HepG2 (cell line): ENCODE measurements at regions not wholly inside any gene's neighbourhood (a gene's known extent, or its start where the extent isn't known, plus 50 kb on each side); places are given as distances from the start of the nearest gene placed in this dataset.

ENCODE experiments used
- ATAC-seq: fragments of 200-7000 bp; cut with Tn5 transposase; 3 replicates; pipeline ENCODE4 v1.9.1; 2020; ENCODE audit warnings: mild to moderate bottlenecking, moderate library complexity
- BruUV-seq: library from RNA; stranded (reverse); fragments of 400-500 nt; replicated peaks from 2 replicates; lab custom pipeline; 2021; lab: Mats Ljungman, UMichigan
- CTCF ChIA-PET: fragments of 300-600 bp; formaldehyde crosslinking; extraction: SDS; loops from one replicate; lab custom pipeline; 2021; ENCODE audit warnings: low total read pairs, inconsistent platforms, low intra/inter-chr PET ratio; lab: Yijun Ruan, JAX
- POLR2A ChIA-PET: fragments of 350-600 bp; sonication (Branson Sonifier 250); formaldehyde crosslinking; loops from one replicate; lab custom pipeline; 2020; ENCODE audit warnings: antibody characterized with exemption, inconsistent platforms; lab: Yijun Ruan, JAX
- DNase-seq: peaks from one replicate; pipeline ENCODE4 v3.0.0-alpha.2; 2015; ENCODE audit warnings: low spot score
- FAIRE-seq: peaks from 3 replicates; lab custom pipeline; 2011; peaks lifted over from hg19 to GRCh38; lab: Jason Lieb, UNC
- H2AFZ ChIP-seq: one replicate; pipeline ENCODE4 v1.6.1; 2011; ENCODE audit warnings: low read length, inconsistent platforms
- H3K27ac ChIP-seq: fragments of 300-600 bp; 3 replicates; pipeline ENCODE4 v1.8.0; 2011; ENCODE audit warnings: mixed run types, mild to moderate bottlenecking, mixed read lengths, low read length, inconsistent platforms; ENCODE audit not compliant: insufficient read depth; ENCODE audit errors: extremely low read length
- H3K27me3 ChIP-seq, 2 experiments: fragments of 200-600 bp in 1 of 2; 2 replicates in 1 of 2; 3 replicates in 1 of 2; pipeline versions ENCODE4 v1.6.0 to v1.8.0; 2011; ENCODE audit warnings: low read length in 2 of 2, mild to moderate bottlenecking in 2 of 2, moderate library complexity in 2 of 2, inconsistent platforms in 1 of 2; ENCODE audit not compliant: insufficient read depth in 2 of 2, control insufficient read depth in 1 of 2
- H3K36me3 ChIP-seq, 2 experiments: fragments of 200-600 bp in 1 of 2; replicated peaks in 1 of 2; 2 replicates in 1 of 2; 3 replicates in 1 of 2; pipeline versions ENCODE4 v1.5.1 to v1.8.0; 2011; ENCODE audit warnings: low read length in 2 of 2, inconsistent platforms in 1 of 2; ENCODE audit not compliant: insufficient read depth in 2 of 2, control insufficient read depth in 1 of 2
- H3K4me1 ChIP-seq: 2 replicates; pipeline ENCODE4 v1.5.1; 2012; ENCODE audit warnings: low read length, inconsistent platforms; ENCODE audit not compliant: insufficient read depth
- H3K4me2 ChIP-seq: 2 replicates; pipeline ENCODE4 v1.6.0; 2011; ENCODE audit warnings: low read depth, low read length, inconsistent platforms
- H3K4me3 ChIP-seq, 3 experiments: fragments of 200-600 bp in 1 of 3; sonication (generic), shearing (Covaris generic) in 1 of 3; replicated peaks in 1 of 3; 2 replicates each; pipeline ENCODE4 v1.5.1; 2011 to 2016; ENCODE audit warnings: low read length in 3 of 3, inconsistent platforms in 2 of 3, low read depth in 2 of 3, mild to moderate bottlenecking in 2 of 3, control low read depth in 1 of 3, mixed read lengths in 1 of 3; ENCODE audit not compliant: insufficient read depth in 1 of 3
- H3K79me2 ChIP-seq: one replicate; pipeline ENCODE4 v1.6.1; 2011; ENCODE audit warnings: low read length, inconsistent platforms; ENCODE audit not compliant: insufficient read depth
- H3K9ac ChIP-seq: 2 replicates; pipeline ENCODE4 v1.6.0; 2011; ENCODE audit warnings: mild to moderate bottlenecking, low read depth, low read length, inconsistent platforms; ENCODE audit not compliant: insufficient read depth
- H3K9me3 ChIP-seq: 2 replicates; pipeline ENCODE4 v1.5.1; 2012; ENCODE audit warnings: mild to moderate bottlenecking, low read length
- H4K20me1 ChIP-seq: 2 replicates; pipeline ENCODE4 v1.6.0; 2011; ENCODE audit warnings: inconsistent platforms, mild to moderate bottlenecking, low read length, moderate library complexity; ENCODE audit not compliant: insufficient read depth
- CHD2 ChIP-seq: IDR thresholded peaks from 2 replicates; pipeline ENCODE4 v1.6.1; 2011; ENCODE audit warnings: low read depth, low read length, improper control_type of control experiment
- FOSL1 ChIP-seq: sonication (generic); formaldehyde crosslinking; IDR thresholded peaks from 2 replicates; pipeline ENCODE4 v1.9.0; 2021; ENCODE audit warnings: missing genetic modification reagents, borderline replicate concordance
- GATAD1 ChIP-seq: IDR thresholded peaks from 2 replicates; pipeline ENCODE4 v1.6.1; 2016; ENCODE audit warnings: missing genetic modification reagents, missing compliant biosample characterization
- HMG20A ChIP-seq: IDR thresholded peaks from 2 replicates; pipeline ENCODE4 v1.6.1; 2016; ENCODE audit warnings: borderline replicate concordance
- IKZF1 ChIP-seq: fragments of 450-650 bp; IDR thresholded peaks from 2 replicates; pipeline ENCODE4 v1.7.1; 2016
- JUND ChIP-seq: sonication (generic); formaldehyde crosslinking; IDR thresholded peaks from 2 replicates; pipeline ENCODE4 v1.8.0; 2022; ENCODE audit warnings: mild to moderate bottlenecking, missing genetic modification reagents
- MAFF ChIP-seq: IDR thresholded peaks from 2 replicates; pipeline ENCODE4 v1.6.1; 2011; ENCODE audit warnings: low read depth, low read length, improper control_type of control experiment
- NR2F1 ChIP-seq, 2 experiments: fragments of 450-650 bp in 1 of 2; formaldehyde crosslinking in 1 of 2; IDR thresholded peaks; 2 replicates each; pipeline versions ENCODE4 v1.5.0 to v1.6.1; 2016 to 2020; ENCODE audit warnings: mild to moderate bottlenecking in 1 of 2, missing compliant biosample characterization in 1 of 2, missing genetic modification reagents in 1 of 2, moderate library complexity in 1 of 2
- PAWR ChIP-seq: sonication (generic); formaldehyde crosslinking; IDR thresholded peaks from 2 replicates; pipeline ENCODE4 v1.4.0; 2020; ENCODE audit warnings: missing genetic modification reagents, mild to moderate bottlenecking, borderline replicate concordance
- RFX3 ChIP-seq: IDR thresholded peaks from 2 replicates; pipeline ENCODE4 v1.6.1; 2016; ENCODE audit warnings: missing biosample characterization, missing genetic modification reagents
- SIX4 ChIP-seq: sonication (generic); formaldehyde crosslinking; IDR thresholded peaks from 2 replicates; pipeline ENCODE4 v1.4.0; 2020; ENCODE audit warnings: missing genetic modification reagents
- TMF1 ChIP-seq: sonication (generic); formaldehyde crosslinking; IDR thresholded peaks from 2 replicates; pipeline ENCODE4 v1.8.1; 2022; ENCODE audit warnings: low read depth, missing genetic modification reagents
- TOE1 ChIP-seq: sonication (generic); formaldehyde crosslinking; IDR thresholded peaks from 2 replicates; pipeline ENCODE4 v1.4.0; 2020; ENCODE audit warnings: mild to moderate bottlenecking, missing genetic modification reagents
- ZNF331 ChIP-seq: sonication (generic); formaldehyde crosslinking; IDR thresholded peaks from 2 replicates; pipeline ENCODE4 v1.4.0; 2020; ENCODE audit warnings: missing genetic modification reagents
- WGBS: methylation state at CpG from one replicate; pipeline ENCODE4 v1.1.6; 2017; ENCODE audit warnings: low lambda C conversion rate; 5-methylcytosine and 5-hydroxymethylcytosine counted together
- in situ Hi-C: cut with HindIII; loops from 2 replicates; pipeline ENCODE4 v1.10.0; 2017; ENCODE audit warnings: low pct_unique_long_range_greater_than_20kb; ENCODE audit not compliant: extremely low pct_ligation_motif_present
- intact Hi-C: fragments of 100-400 bp; cut with micrococcal nuclease; formaldehyde crosslinking; loops from one replicate; pipeline ENCODE4 v1.10.0; 2022; ENCODE audit not compliant: unreplicated experiment
- TF ChIP-seq, protein P1 (sequence below): conservative IDR thresholded peaks from 2 replicates; pipeline ENCODE4 v1.6.1; 2018; ENCODE audit warnings: missing genetic modification reagents
- TF ChIP-seq, protein P2 (sequence below): sonication (generic); formaldehyde crosslinking; IDR thresholded peaks from 2 replicates; pipeline ENCODE4 v1.4.0; 2020; ENCODE audit warnings: missing genetic modification reagents

DNA sequence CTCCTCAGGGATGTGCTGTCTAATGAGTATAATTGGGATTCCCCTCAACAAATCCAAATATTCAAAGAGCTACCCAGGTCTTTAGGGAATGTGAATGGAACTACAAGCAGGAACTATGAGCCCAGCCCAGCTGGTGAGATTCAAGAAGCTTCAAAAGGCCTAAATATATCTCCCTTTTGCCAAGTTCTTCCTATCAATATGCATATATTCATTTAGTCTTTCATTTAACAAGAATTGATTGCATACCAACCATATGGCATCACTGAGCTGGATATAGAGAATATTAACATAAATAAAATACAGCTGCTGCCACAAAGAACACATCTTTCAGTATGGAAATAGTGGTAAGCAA is 58.9 kb upstream of the PRSS23 start:
- ATAC-seq = no peak
- H3K79me2 ChIP-seq = no peaks in the 10 kb centered on the region
- H3K36me3 ChIP-seq = no peaks in the 10 kb centered on the region
- peaks cover 2% of the 10 kb centered on the region in 2 experiments; a peak in 2 of 5 replicates for H3K27me3 ChIP-seq
- no peak overlapping the region for H2AFZ ChIP-seq
- H3K4me2 ChIP-seq = no peak overlapping the region
- no peaks in the 10 kb centered on the region for H4K20me1 ChIP-seq
- BruUV-seq = no TSS peak
- peaks cover 51% of the 10 kb centered on the region for H3K4me1 ChIP-seq
- H3K9me3 ChIP-seq = no peaks in the 10 kb centered on the region
- intact Hi-C loops = no loop called here
- in situ Hi-C loops = no loop called here
- H3K9ac ChIP-seq = no peak overlapping the region
- no peak overlapping the region for H3K27ac ChIP-seq
- DNase-seq = no peak
- TF ChIP-seq GATAD1 (CRISPR knock-in tag) (0 out of 2 replicates have a peak, but pooled peaks have one; percentile 5), RFX3 (CRISPR knock-in tag) (no peak)
- POLR2A ChIA-PET = no interaction called here
- H3K4me3 ChIP-seq = no peak overlapping the region
- no peak for FAIRE-seq
- CTCF ChIA-PET = no interaction called here

DNA sequence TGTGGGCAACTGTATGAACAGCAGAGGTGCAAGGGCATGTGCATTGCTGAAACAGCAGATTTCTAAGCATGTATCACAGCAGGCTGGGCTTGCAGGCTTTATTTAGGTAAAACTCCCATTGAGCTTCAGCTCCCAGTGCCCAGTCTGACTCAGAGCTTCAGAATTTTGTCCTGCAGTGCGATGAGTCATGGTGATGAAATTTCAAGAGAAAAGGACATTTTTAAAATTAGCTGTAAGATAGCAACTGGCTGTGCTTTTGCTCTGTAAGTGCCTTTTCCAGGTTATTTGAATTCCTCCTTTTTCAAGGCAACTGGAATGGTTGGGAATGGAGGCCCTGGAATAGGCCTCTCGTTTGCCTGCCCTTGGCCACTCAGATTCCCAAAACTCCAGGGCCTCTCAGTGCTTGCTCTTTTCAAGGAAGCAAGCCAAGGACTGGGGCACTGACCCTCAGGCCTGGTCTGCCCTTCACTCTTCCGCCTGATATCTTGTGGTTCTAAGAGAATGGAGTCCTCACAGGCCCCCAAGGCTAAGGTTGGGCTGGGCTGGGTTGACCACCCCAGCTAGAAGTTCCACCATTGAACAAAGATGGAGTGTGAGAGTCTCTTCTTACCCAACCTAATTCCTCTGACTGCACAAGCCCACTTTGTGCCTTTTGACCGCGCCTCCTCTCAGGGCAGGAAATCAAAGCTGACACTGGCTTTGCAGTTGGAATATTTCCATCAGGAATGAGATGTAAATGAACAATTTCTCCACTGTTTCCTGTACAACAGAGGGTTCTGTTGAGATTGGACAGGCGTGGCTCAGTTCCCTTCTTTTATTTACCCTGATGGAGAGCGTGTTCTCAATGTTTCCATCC is 59.5 kb upstream of the PRSS23 start:
- peaks cover 51% of the 10 kb centered on the region for H3K4me1 ChIP-seq
- DNase-seq (peak; percentile 78), ATAC-seq (peak; percentile 59), FAIRE-seq (peak; percentile 26)
- BruUV-seq = no TSS peak
- peaks cover 2% of the 10 kb centered on the region in 2 experiments; a peak in 2 of 5 replicates for H3K27me3 ChIP-seq
- H2AFZ ChIP-seq = no peak overlapping the region
- H3K9ac ChIP-seq = no peak overlapping the region
- no peaks in the 10 kb centered on the region for H4K20me1 ChIP-seq
- H3K4me2 ChIP-seq = 0 out of 2 replicates have a peak overlapping the region, but pooled peaks have one; percentile 34
- H3K9me3 ChIP-seq = no peaks in the 10 kb centered on the region
- WGBS = 40% methylated on average over 7 of the region's 7 CpGs
- H3K36me3 ChIP-seq = no peaks in the 10 kb centered on the region
- ChIA-PET POLR2A (no interaction called here), CTCF (no interaction called here)
- in situ Hi-C loops (no loop called here), intact Hi-C loops (no loop called here)
- no peak overlapping the region for H3K4me3 ChIP-seq
- H3K27ac ChIP-seq = peak overlapping the region; percentile 38
- no peaks in the 10 kb centered on the region for H3K79me2 ChIP-seq
- TF ChIP-seq FOSL1 (CRISPR knock-in tag) (peak; percentile 69), IKZF1 (no peak), ZNF331 (CRISPR knock-in tag) (no peak), TMF1 (CRISPR knock-in tag) (no peak), CHD2 (no peak), JUND (0 out of 2 replicates have a peak, but pooled peaks have one; percentile 18), NR2F1 (CRISPR knock-in tag; IDR thresholded peaks at IDR 0.05) (no peak), PAWR (no peak), SIX4 (no peak), MAFF (peak; percentile 54; the same call in 1 of the 2 replicates), HMG20A (CRISPR knock-in tag) (peak; percentile 52; the same call in 1 of the 2 replicates), TOE1 (no peak)
- TF ChIP-seq, protein P1, sequence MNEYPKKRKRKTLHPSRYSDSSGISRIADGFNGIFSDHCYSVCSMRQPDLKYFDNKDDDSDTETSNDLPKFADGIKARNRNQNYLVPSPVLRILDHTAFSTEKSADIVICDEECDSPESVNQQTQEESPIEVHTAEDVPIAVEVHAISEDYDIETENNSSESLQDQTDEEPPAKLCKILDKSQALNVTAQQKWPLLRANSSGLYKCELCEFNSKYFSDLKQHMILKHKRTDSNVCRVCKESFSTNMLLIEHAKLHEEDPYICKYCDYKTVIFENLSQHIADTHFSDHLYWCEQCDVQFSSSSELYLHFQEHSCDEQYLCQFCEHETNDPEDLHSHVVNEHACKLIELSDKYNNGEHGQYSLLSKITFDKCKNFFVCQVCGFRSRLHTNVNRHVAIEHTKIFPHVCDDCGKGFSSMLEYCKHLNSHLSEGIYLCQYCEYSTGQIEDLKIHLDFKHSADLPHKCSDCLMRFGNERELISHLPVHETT (CRISPR knock-in tag) = no peak
- TF ChIP-seq, protein P2, sequence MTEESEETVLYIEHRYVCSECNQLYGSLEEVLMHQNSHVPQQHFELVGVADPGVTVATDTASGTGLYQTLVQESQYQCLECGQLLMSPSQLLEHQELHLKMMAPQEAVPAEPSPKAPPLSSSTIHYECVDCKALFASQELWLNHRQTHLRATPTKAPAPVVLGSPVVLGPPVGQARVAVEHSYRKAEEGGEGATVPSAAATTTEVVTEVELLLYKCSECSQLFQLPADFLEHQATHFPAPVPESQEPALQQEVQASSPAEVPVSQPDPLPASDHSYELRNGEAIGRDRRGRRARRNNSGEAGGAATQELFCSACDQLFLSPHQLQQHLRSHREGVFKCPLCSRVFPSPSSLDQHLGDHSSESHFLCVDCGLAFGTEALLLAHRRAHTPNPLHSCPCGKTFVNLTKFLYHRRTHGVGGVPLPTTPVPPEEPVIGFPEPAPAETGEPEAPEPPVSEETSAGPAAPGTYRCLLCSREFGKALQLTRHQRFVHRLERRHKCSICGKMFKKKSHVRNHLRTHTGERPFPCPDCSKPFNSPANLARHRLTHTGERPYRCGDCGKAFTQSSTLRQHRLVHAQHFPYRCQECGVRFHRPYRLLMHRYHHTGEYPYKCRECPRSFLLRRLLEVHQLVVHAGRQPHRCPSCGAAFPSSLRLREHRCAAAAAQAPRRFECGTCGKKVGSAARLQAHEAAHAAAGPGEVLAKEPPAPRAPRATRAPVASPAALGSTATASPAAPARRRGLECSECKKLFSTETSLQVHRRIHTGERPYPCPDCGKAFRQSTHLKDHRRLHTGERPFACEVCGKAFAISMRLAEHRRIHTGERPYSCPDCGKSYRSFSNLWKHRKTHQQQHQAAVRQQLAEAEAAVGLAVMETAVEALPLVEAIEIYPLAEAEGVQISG (CRISPR knock-in tag) = no peak
